SIG-M5 treated with dmso at 0.1 percent for 504 hours (cell line): ENCODE measurements at regions not wholly inside any gene's neighbourhood (a gene's known extent, or its start where the extent isn't known, plus 50 kb on each side); places are given as distances from the start of the nearest gene placed in this dataset.
A peak's percentile ranks its signal among the peaks of the same experiment; 100 is the strongest.
"Not testable (repeated sequence)": the region's sequence is repeated elsewhere in the genome, so short reads cannot be mapped to it uniquely, and the experiment has no call there.

Experiments
- DNase-seq: peaks from one replicate; lab custom pipeline; 2025; ENCODE audit not compliant: unreplicated experiment; lab: John Stamatoyannopoulos, UW

- no peak for DNase-seq
These were observed 173.8 kb upstream of the CNOT2 start for GRCh38 chr12:70069221-70070105.

GRCh38 chr12:70070494-70071007, 172.7 kb upstream of the CNOT2 start:
- DNase-seq = no peak

GRCh38 chr12:70074510-70074909, 168.7 kb upstream of the CNOT2 start:
- DNase-seq = no peak

- no peak for DNase-seq
These were observed 165.8 kb upstream of the CNOT2 start for GRCh38 chr12:70077441-70077840.

- DNase-seq = no peak
These were observed 165.1 kb upstream of the CNOT2 start for GRCh38 chr12:70078161-70078560.

- peak; percentile 39 for DNase-seq
These were observed 162.7 kb upstream of the CNOT2 start for GRCh38 chr12:70080566-70080965.

- DNase-seq = no peak
These were observed 160.1 kb upstream of the CNOT2 start for GRCh38 chr12:70082997-70083676.

GRCh38 chr12:70083677-70084020, 159.6 kb upstream of the CNOT2 start:
- no peak for DNase-seq

GRCh38 chr12:70086372-70086771, 156.9 kb upstream of the CNOT2 start:
- not testable (repeated sequence) for DNase-seq

- peak; percentile 3 for DNase-seq
These were observed 152.2 kb upstream of the CNOT2 start for GRCh38 chr12:70091021-70091521.

- DNase-seq = no peak
These were observed 148.8 kb upstream of the CNOT2 start for GRCh38 chr12:70094467-70094866.

- no peak for DNase-seq
These were observed 146.3 kb upstream of the CNOT2 start for GRCh38 chr12:70096759-70097410.

GRCh38 chr12:70101064-70101463, 142.2 kb upstream of the CNOT2 start:
- no peak for DNase-seq

GRCh38 chr12:70106347-70106746, 136.9 kb upstream of the CNOT2 start:
- DNase-seq = no peak

GRCh38 chr12:70110085-70110484, 133.1 kb upstream of the CNOT2 start:
- DNase-seq = no peak

- no peak for DNase-seq
These were observed 125.6 kb upstream of the CNOT2 start for GRCh38 chr12:70117670-70118069.

GRCh38 chr12:70120970-70121369, 122.3 kb upstream of the CNOT2 start:
- no peak for DNase-seq

GRCh38 chr12:70121562-70121961, 121.7 kb upstream of the CNOT2 start:
- DNase-seq = no peak

- DNase-seq = no peak
These were observed 120.4 kb upstream of the CNOT2 start for GRCh38 chr12:70122804-70123203.

GRCh38 chr12:70149013-70149412, 94.2 kb upstream of the CNOT2 start:
- no peak for DNase-seq

- DNase-seq = no peak
These were observed 93.6 kb upstream of the CNOT2 start for GRCh38 chr12:70149665-70150064.

- no peak for DNase-seq
These were observed 93.0 kb upstream of the CNOT2 start for GRCh38 chr12:70150230-70150629.
